NCI-H2171 treated with DMSO at 0.1 percent for 48 hours (cell line): ENCODE measurements at regions not wholly inside any gene's neighbourhood (a gene's known extent, or its start where the extent isn't known, plus 50 kb on each side); places are given as distances from the start of the nearest gene placed in this dataset.

ENCODE experiments used
- DNase-seq: peaks from one replicate; lab custom pipeline; 2025; lab: John Stamatoyannopoulos, UW

- DNase-seq = no peak
These were observed 304.5 kb downstream of the KCNRG start for GRCh38 chr13:50319635-50320255.

- no peak for DNase-seq
These were observed 305.1 kb downstream of the KCNRG start for GRCh38 chr13:50320271-50320862.

- DNase-seq = no peak
These were observed 306.8 kb downstream of the KCNRG start for GRCh38 chr13:50322006-50322405.

- DNase-seq = no peak
These were observed 308.3 kb downstream of the KCNRG start for GRCh38 chr13:50323440-50324065.

- no peak for DNase-seq
These were observed 311.0 kb downstream of the KCNRG start for GRCh38 chr13:50326271-50326670.

- no peak for DNase-seq
These were observed 311.6 kb downstream of the KCNRG start for GRCh38 chr13:50326811-50327210.

- no peak for DNase-seq
These were observed 319.0 kb downstream of the KCNRG start for GRCh38 chr13:50334115-50334778.

GRCh38 chr13:50334944-50335343, 319.7 kb downstream of the KCNRG start:
- DNase-seq = no peak

- DNase-seq = no peak
These were observed 324.0 kb downstream of the KCNRG start for GRCh38 chr13:50339271-50339670.

- DNase-seq = peak; percentile 28
These were observed 324.9 kb downstream of the KCNRG start for GRCh38 chr13:50340146-50340545.

GRCh38 chr13:50340551-50341287, 325.5 kb downstream of the KCNRG start:
- peak; percentile 74 for DNase-seq

GRCh38 chr13:50341526-50341925, 326.3 kb downstream of the KCNRG start:
- no peak for DNase-seq

GRCh38 chr13:50344717-50345116, 329.5 kb downstream of the KCNRG start:
- peak; percentile 36 for DNase-seq

GRCh38 chr13:50345804-50346203, 330.6 kb downstream of the KCNRG start:
- DNase-seq = no peak

GRCh38 chr13:50348371-50348770, 333.1 kb downstream of the KCNRG start:
- DNase-seq = no peak

- DNase-seq = no peak
These were observed 337.7 kb downstream of the KCNRG start for GRCh38 chr13:50352720-50353480.

- DNase-seq = no peak
These were observed 338.6 kb downstream of the KCNRG start for GRCh38 chr13:50353651-50354415.

- DNase-seq = no peak
These were observed 340.6 kb downstream of the KCNRG start for GRCh38 chr13:50355797-50356196.

GRCh38 chr13:50357136-50357535, 341.9 kb downstream of the KCNRG start:
- DNase-seq = peak; percentile 28

GRCh38 chr13:50357586-50358118, 342.4 kb downstream of the KCNRG start:
- DNase-seq = peak; percentile 22
